Fibroblast of the aortic adventitia (primary cell): ENCODE measurements at regions not wholly inside any gene's neighbourhood (a gene's known extent, or its start where the extent isn't known, plus 50 kb on each side); places are given as distances from the start of the nearest gene placed in this dataset.

Source experiments
- DNase-seq: peaks from one replicate; pipeline ENCODE4 v3.0.0-alpha.2; 2010; ENCODE audit warnings: low read depth
- H3K4me3 ChIP-seq: 2 replicates; pipeline ENCODE4 v1.5.1; 2011; ENCODE audit warnings: low read depth, mild to moderate bottlenecking, control low read depth, low read length, moderate library complexity
- TF ChIP-seq, protein P1 (sequence below): IDR thresholded peaks from 2 replicates; pipeline ENCODE4 v1.5.1; 2011; ENCODE audit warnings: mild to moderate bottlenecking, low read length, control low read depth, inconsistent platforms; ENCODE audit not compliant: insufficient read depth

DNA sequence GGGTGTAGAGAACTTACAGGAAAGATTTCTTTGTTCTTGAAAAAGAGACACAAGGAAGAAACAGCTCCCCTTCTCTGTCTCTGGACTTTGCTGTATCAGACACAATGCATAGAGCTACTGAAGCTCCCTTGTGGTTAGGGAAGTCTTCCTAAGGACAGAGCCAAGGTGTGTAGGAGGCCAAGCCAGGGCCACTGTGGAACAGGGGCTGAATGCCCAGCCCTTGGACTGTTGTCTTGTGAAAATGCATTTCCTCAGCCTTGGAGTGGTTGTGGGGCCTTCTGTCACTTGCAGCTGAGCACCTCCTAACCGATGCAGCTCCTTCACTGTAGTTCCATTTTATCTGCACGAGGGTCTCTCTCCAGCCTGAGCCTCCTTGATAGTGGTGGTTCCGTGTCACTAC is 353.4 kb downstream of the CCSER2 start:
- DNase-seq, result no peak
- no peak overlapping the region for H3K4me3 ChIP-seq
- TF ChIP-seq, protein P1, sequence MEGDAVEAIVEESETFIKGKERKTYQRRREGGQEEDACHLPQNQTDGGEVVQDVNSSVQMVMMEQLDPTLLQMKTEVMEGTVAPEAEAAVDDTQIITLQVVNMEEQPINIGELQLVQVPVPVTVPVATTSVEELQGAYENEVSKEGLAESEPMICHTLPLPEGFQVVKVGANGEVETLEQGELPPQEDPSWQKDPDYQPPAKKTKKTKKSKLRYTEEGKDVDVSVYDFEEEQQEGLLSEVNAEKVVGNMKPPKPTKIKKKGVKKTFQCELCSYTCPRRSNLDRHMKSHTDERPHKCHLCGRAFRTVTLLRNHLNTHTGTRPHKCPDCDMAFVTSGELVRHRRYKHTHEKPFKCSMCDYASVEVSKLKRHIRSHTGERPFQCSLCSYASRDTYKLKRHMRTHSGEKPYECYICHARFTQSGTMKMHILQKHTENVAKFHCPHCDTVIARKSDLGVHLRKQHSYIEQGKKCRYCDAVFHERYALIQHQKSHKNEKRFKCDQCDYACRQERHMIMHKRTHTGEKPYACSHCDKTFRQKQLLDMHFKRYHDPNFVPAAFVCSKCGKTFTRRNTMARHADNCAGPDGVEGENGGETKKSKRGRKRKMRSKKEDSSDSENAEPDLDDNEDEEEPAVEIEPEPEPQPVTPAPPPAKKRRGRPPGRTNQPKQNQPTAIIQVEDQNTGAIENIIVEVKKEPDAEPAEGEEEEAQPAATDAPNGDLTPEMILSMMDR, result no peak

DNA sequence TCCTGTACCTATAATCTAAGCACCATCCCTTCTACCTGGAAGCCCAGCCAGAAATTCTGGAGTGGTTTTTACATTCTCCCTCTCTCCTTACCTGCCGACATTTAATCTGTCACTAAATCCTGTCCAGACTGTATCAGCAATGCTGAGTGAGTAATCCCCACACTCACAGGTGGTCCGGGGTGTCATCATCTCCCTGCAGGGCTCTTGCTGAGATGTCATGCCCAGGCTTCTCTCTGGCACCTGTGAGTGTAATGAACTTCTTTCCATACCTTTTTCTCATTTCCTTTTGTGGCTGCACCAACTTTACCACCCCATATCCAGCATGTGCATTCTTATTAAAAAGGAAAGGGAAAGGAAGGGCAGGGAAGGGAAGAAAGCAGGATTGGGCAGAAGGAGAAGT is 355.2 kb downstream of the CCSER2 start:
- TF ChIP-seq, protein P1, result no peak
- H3K4me3 ChIP-seq, result no peak overlapping the region
- DNase-seq, result no peak

DNA sequence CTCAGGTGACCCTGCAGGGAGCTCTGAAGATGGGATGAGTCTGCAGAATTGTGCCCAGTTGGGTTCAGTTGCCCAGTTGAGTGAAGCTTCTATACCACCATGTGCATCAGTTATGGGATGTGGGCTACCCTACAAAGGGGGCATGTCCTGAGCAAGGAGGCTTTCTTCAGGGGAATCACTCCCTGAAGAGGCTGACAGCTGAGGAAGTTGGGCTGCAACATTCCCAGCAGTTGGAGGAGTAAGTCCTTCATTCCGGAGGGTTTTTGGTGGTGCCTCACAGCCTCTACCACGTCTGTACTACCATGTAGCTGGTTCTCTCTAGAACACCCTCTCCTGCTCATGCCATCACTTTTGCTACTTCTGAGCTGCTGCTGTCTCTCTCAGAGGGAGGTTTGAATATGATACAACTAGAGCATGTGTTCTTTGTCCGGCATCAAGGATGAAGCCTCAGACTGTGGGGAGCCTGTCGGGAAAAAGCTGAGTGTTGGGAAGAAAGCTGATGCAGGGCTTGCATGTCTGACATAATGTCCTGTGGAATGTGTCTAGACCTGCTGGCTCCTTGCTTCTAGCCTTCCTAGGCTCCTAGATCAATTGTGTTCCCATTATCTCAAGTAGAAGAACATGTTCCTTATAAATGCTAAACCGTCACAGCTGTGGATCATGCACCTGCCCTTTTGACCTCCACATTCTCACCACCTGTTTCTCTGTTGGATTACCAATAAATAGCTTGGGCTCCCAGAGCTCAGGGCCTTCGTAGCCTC is 355.8 kb downstream of the CCSER2 start:
- DNase-seq, result no peak
- TF ChIP-seq, protein P1, result no peak
- no peak overlapping the region for H3K4me3 ChIP-seq

DNA sequence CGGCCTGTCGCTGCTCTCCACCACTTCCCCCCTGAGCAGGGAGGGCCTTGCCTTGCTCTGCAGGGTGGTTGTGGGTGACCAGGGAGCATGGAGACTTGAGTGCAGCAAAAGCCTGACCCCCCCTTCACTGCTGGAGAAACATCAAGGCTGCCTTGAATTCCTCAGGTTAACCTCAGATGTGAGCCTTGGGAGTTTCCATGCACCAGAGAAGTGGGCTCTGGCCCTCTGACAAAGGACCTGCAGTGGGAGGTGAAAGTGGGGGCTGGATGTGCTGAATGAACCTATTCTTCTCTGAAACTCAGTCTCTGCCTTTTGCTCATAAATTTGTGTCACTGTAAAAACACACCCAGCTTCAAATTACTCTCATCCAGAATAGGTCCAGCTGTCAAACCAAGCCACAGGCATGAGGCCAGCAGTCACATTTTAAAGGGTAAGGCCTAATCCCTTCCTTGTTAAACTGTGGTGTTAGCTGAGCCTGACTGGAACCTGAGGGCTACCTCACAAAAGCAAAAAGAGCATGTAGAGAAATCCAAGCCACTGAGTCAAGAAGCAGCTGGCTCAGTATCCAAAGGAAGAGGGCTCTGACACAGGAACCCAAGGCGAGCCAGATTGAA is 356.8 kb downstream of the CCSER2 start:
- no peak for DNase-seq
- TF ChIP-seq, protein P1, result no peak
- no peak overlapping the region for H3K4me3 ChIP-seq

DNA sequence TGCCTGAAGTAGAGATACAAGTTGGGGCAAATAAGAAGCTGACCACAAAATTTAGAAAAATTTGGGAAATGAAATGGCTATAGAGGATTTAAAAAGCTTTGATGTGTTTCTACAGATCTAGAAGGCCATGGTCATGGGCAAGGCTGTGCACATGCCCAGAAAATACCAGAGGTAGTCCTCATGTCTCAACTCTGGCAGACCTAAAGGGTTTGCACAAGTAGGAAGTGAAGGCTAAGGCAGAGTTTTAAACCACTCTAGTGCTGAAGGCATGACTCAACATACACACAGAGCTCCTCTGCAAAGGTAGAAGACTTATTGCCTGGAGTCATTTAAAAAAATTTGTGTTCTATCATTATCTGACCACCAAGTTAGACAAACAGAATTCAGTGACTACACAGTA is 364.6 kb downstream of the CCSER2 start:
- no peak for DNase-seq
- H3K4me3 ChIP-seq, result no peak overlapping the region
- TF ChIP-seq, protein P1, result no peak

DNA sequence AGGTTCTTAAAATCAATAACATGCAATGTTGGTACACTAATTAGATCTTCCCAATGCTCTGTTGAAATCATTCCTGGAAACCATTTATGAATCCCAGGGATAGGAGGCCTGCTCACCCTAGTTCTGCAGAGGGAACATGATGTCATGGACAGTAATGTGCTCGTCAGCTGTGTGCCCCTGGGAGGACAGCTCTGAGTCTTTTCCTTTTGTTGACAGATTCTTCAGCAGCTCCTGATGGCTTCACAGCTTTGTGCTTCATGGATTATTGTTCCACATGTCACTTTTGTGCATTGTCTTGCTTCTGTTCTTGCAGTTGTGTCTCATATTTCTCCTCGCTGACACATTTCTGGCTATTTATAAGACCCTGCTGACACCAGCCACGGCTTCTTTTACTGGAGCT is 367.5 kb downstream of the CCSER2 start:
- TF ChIP-seq, protein P1, result no peak
- DNase-seq, result no peak
- no peak overlapping the region for H3K4me3 ChIP-seq
